HG02870 (cell line): ENCODE measurements at regions not wholly inside any gene's neighbourhood (a gene's known extent, or its start where the extent isn't known, plus 50 kb on each side); places are given as distances from the start of the nearest gene placed in this dataset.
A peak's percentile ranks its signal among the peaks of the same experiment; 100 is the strongest.
"Not testable (repeated sequence)": the region's sequence is repeated elsewhere in the genome, so short reads cannot be mapped to it uniquely, and the experiment has no call there.

ENCODE experiments used
- ATAC-seq: cut with Tn5 transposase; IDR thresholded peaks from one replicate; pipeline ENCODE4 v1.9.1; 2021; ENCODE audit warnings: mild to moderate bottlenecking, moderate library complexity; ENCODE audit not compliant: unreplicated experiment

- ATAC-seq, result no peak
These were observed 53.5 kb downstream of the PAGE2 start for GRCh38 chrX:55142206-55142918.

GRCh38 chrX:55142919-55143310 lies 54.1 kb downstream of the PAGE2 start:
- no peak for ATAC-seq

- no peak for ATAC-seq
These were observed 54.8 kb downstream of the PAGE2 start for GRCh38 chrX:55143621-55144020.

GRCh38 chrX:55144697-55145096 lies 55.9 kb downstream of the PAGE2 start:
- no peak for ATAC-seq

- no peak for ATAC-seq
These were observed 60.4 kb downstream of the PAGE2 start for GRCh38 chrX:55149242-55149641.

GRCh38 chrX:55151199-55151598 lies 62.4 kb downstream of the PAGE2 start:
- no peak for ATAC-seq

- ATAC-seq, result no peak
These were observed 60.6 kb upstream of the PAGE5 start for GRCh38 chrX:55159551-55159950.

- peak; percentile 91 for ATAC-seq
These were observed 59.2 kb upstream of the PAGE5 start for GRCh38 chrX:55160685-55161552.

GRCh38 chrX:55161581-55161980 lies 58.6 kb upstream of the PAGE5 start:
- ATAC-seq, result no peak

- no peak for ATAC-seq
These were observed 57.0 kb upstream of the PAGE5 start for GRCh38 chrX:55163171-55163570.

GRCh38 chrX:55165026-55165425 lies 55.1 kb upstream of the PAGE5 start:
- not testable (repeated sequence) for ATAC-seq

- ATAC-seq, result no peak
These were observed 52.9 kb upstream of the PAGE5 start for GRCh38 chrX:55167124-55167803.

- ATAC-seq, result no peak
These were observed 52.2 kb upstream of the PAGE5 start for GRCh38 chrX:55167901-55168300.

- peak; percentile 59 for ATAC-seq
These were observed 50.4 kb upstream of the PAGE5 start for GRCh38 chrX:55169782-55170181.
